DOHH2 (cell line): ENCODE measurements at regions not wholly inside any gene's neighbourhood (a gene's known extent, or its start where the extent isn't known, plus 50 kb on each side); places are given as distances from the start of the nearest gene placed in this dataset.

Experiments
- H3F3A ChIP-seq: fragments of 200-600 bp; sonication (generic), shearing (Covaris generic); 2 replicates; pipeline ENCODE4 v1.6.0; 2016; ENCODE audit warnings: antibody characterized with exemption, mild to moderate bottlenecking; ENCODE audit not compliant: control insufficient read depth, insufficient read depth
- H3K27ac ChIP-seq: fragments of 200-600 bp; sonication (generic); 2 replicates; pipeline ENCODE4 v1.5.1; 2014; ENCODE audit warnings: low read depth, mild to moderate bottlenecking, low read length, moderate library complexity
- H3K27me3 ChIP-seq: fragments of 200-600 bp; sonication (generic); 2 replicates; pipeline ENCODE4 v1.6.1; 2014; ENCODE audit warnings: mild to moderate bottlenecking, low read length, mixed read lengths; ENCODE audit not compliant: control insufficient read depth
- H3K36me3 ChIP-seq: fragments of 200-600 bp; sonication (generic); 2 replicates; pipeline ENCODE4 v1.6.1; 2014; ENCODE audit warnings: mild to moderate bottlenecking, low read length, moderate library complexity, mixed read lengths; ENCODE audit not compliant: control insufficient read depth
- H3K4me1 ChIP-seq: fragments of 200-600 bp; sonication (generic); 2 replicates; pipeline ENCODE4 v1.6.1; 2014; ENCODE audit warnings: mild to moderate bottlenecking, low read length, mixed read lengths; ENCODE audit not compliant: control insufficient read depth
- H3K4me2 ChIP-seq: fragments of 200-600 bp; sonication (generic); 2 replicates; pipeline ENCODE4 v1.6.0; 2014; ENCODE audit warnings: mild to moderate bottlenecking, low read length, moderate library complexity
- H3K4me3 ChIP-seq: fragments of 200-600 bp; sonication (generic); 2 replicates; pipeline ENCODE4 v1.5.1; 2014; ENCODE audit warnings: mild to moderate bottlenecking, low read length, mixed read lengths
- H3K79me2 ChIP-seq: fragments of 200-600 bp; sonication (generic); 2 replicates; pipeline ENCODE4 v1.6.1; 2014; ENCODE audit warnings: mild to moderate bottlenecking, low read length, mixed read lengths; ENCODE audit not compliant: control insufficient read depth
- H3K9me2 ChIP-seq: fragments of 200-600 bp; sonication (generic); replicated peaks from 2 replicates; pipeline ENCODE4 v1.6.1; 2014; ENCODE audit warnings: mild to moderate bottlenecking, low read length, mixed read lengths; ENCODE audit not compliant: control insufficient read depth
- H3K9me3 ChIP-seq: fragments of 200-600 bp; sonication (generic); 2 replicates; pipeline ENCODE4 v1.6.1; 2014; ENCODE audit warnings: antibody characterized with exemption, low read length, mixed read lengths; ENCODE audit not compliant: control insufficient read depth, insufficient read depth
- H4K20me1 ChIP-seq: fragments of 200-600 bp; sonication (generic); 2 replicates; pipeline ENCODE4 v1.6.0; 2014; ENCODE audit warnings: low read depth, mild to moderate bottlenecking, antibody characterized with exemption, low read length, moderate library complexity; ENCODE audit not compliant: control insufficient read depth, insufficient read depth
- CTCF ChIP-seq: fragments of 200-600 bp; sonication (generic); IDR thresholded peaks from one replicate; pipeline ENCODE4 v1.5.1; 2014; ENCODE audit warnings: antibody characterized with exemption, mild to moderate bottlenecking, low read depth, low read length; ENCODE audit not compliant: poor library complexity, severe bottlenecking
- EZH2phosphoT487 ChIP-seq: fragments of 200-600 bp; sonication (generic); IDR thresholded peaks from 2 replicates; pipeline ENCODE4 v1.6.1; 2017; ENCODE audit warnings: borderline replicate concordance, mild to moderate bottlenecking, antibody characterized with exemption, low read length, moderate library complexity, mixed read lengths

- peaks cover 9% of the 10 kb centered on the region; the same call in 1 of the 2 replicates for H3K9me3 ChIP-seq
- H3K27ac ChIP-seq: no peak overlapping the region
- no peak overlapping the region for H3K4me3 ChIP-seq
- H3F3A ChIP-seq: no peaks in the 10 kb centered on the region
- no peaks in the 10 kb centered on the region for H4K20me1 ChIP-seq
- TF ChIP-seq EZH2phosphoT487 (no peak), CTCF (no peak)
- no peak overlapping the region for H3K4me2 ChIP-seq
- no peaks in the 10 kb centered on the region for H3K79me2 ChIP-seq
- no peaks in the 10 kb centered on the region for H3K4me1 ChIP-seq
- H3K36me3 ChIP-seq: no peaks in the 10 kb centered on the region
- no peaks in the 10 kb centered on the region for H3K27me3 ChIP-seq
- no peaks in the 10 kb centered on the region for H3K9me2 ChIP-seq
These were observed 82.4 kb upstream of the ITGB1 start for GRCh38 chr10:33040436-33040835.

GRCh38 chr10:33039181-33039580 lies 81.2 kb upstream of the ITGB1 start:
- TF ChIP-seq CTCF: no peak
- no peak for TF ChIP-seq EZH2phosphoT487
- Histone ChIP-seq H3F3A (no peaks in the 10 kb centered on the region), H4K20me1 (no peaks in the 10 kb centered on the region), H3K27ac (no peak overlapping the region), H3K4me2 (no peak overlapping the region), H3K9me2 (no peaks in the 10 kb centered on the region), H3K4me1 (no peaks in the 10 kb centered on the region), H3K9me3 (peaks cover 9% of the 10 kb centered on the region; the same call in 1 of the 2 replicates), H3K4me3 (no peak overlapping the region), H3K27me3 (no peaks in the 10 kb centered on the region), H3K79me2 (no peaks in the 10 kb centered on the region), H3K36me3 (no peaks in the 10 kb centered on the region)

GRCh38 chr10:33038672-33039071 lies 80.6 kb upstream of the ITGB1 start:
- H3K36me3 ChIP-seq: no peaks in the 10 kb centered on the region
- no peak overlapping the region for H3K4me3 ChIP-seq
- no peak overlapping the region for H3K4me2 ChIP-seq
- no peaks in the 10 kb centered on the region for H3F3A ChIP-seq
- H3K79me2 ChIP-seq: no peaks in the 10 kb centered on the region
- peaks cover 9% of the 10 kb centered on the region; the same call in 1 of the 2 replicates for H3K9me3 ChIP-seq
- no peaks in the 10 kb centered on the region for H3K9me2 ChIP-seq
- no peaks in the 10 kb centered on the region for H3K27me3 ChIP-seq
- no peak overlapping the region for H3K27ac ChIP-seq
- H3K4me1 ChIP-seq: no peaks in the 10 kb centered on the region
- no peaks in the 10 kb centered on the region for H4K20me1 ChIP-seq
- TF ChIP-seq CTCF (no peak), EZH2phosphoT487 (no peak)

- no peak overlapping the region for H3K27ac ChIP-seq
- H3K4me2 ChIP-seq: no peak overlapping the region
- no peak overlapping the region for H3K4me3 ChIP-seq
- peaks cover 9% of the 10 kb centered on the region; the same call in 1 of the 2 replicates for H3K9me3 ChIP-seq
- no peaks in the 10 kb centered on the region for H4K20me1 ChIP-seq
- no peaks in the 10 kb centered on the region for H3K36me3 ChIP-seq
- TF ChIP-seq EZH2phosphoT487: no peak
- TF ChIP-seq CTCF: no peak
- no peaks in the 10 kb centered on the region for H3K4me1 ChIP-seq
- no peaks in the 10 kb centered on the region for H3K79me2 ChIP-seq
- no peaks in the 10 kb centered on the region for H3K9me2 ChIP-seq
- no peaks in the 10 kb centered on the region for H3F3A ChIP-seq
- no peaks in the 10 kb centered on the region for H3K27me3 ChIP-seq
These were observed 79.7 kb upstream of the ITGB1 start for GRCh38 chr10:33037726-33038125.
